HepG2 (cell line): ENCODE measurements at regions not wholly inside any gene's neighbourhood (a gene's known extent, or its start where the extent isn't known, plus 50 kb on each side); places are given as distances from the start of the nearest gene placed in this dataset.

Experiments used
- ATAC-seq: fragments of 200-7000 bp; cut with Tn5 transposase; 3 replicates; pipeline ENCODE4 v1.9.1; 2020; ENCODE audit warnings: mild to moderate bottlenecking, moderate library complexity
- BruUV-seq: library from RNA; stranded (reverse); fragments of 400-500 nt; replicated peaks from 2 replicates; lab custom pipeline; 2021; lab: Mats Ljungman, UMichigan
- CTCF ChIA-PET: fragments of 300-600 bp; formaldehyde crosslinking; extraction: SDS; loops from one replicate; lab custom pipeline; 2021; ENCODE audit warnings: low total read pairs, inconsistent platforms, low intra/inter-chr PET ratio; lab: Yijun Ruan, JAX
- POLR2A ChIA-PET: fragments of 350-600 bp; sonication (Branson Sonifier 250); formaldehyde crosslinking; loops from one replicate; lab custom pipeline; 2020; ENCODE audit warnings: antibody characterized with exemption, inconsistent platforms; lab: Yijun Ruan, JAX
- DNase-seq: peaks from one replicate; pipeline ENCODE4 v3.0.0-alpha.2; 2015; ENCODE audit warnings: low spot score
- FAIRE-seq: peaks from 3 replicates; lab custom pipeline; 2011; peaks lifted over from hg19 to GRCh38; lab: Jason Lieb, UNC
- H2AFZ ChIP-seq: one replicate; pipeline ENCODE4 v1.6.1; 2011; ENCODE audit warnings: low read length, inconsistent platforms
- H3K27ac ChIP-seq: fragments of 300-600 bp; 3 replicates; pipeline ENCODE4 v1.8.0; 2011; ENCODE audit warnings: mixed run types, mild to moderate bottlenecking, mixed read lengths, low read length, inconsistent platforms; ENCODE audit not compliant: insufficient read depth; ENCODE audit errors: extremely low read length
- H3K27me3 ChIP-seq, 2 experiments: fragments of 200-600 bp in 1 of 2; 2 replicates in 1 of 2; 3 replicates in 1 of 2; pipeline versions ENCODE4 v1.6.0 to v1.8.0; 2011; ENCODE audit warnings: low read length in 2 of 2, mild to moderate bottlenecking in 2 of 2, moderate library complexity in 2 of 2, inconsistent platforms in 1 of 2; ENCODE audit not compliant: insufficient read depth in 2 of 2, control insufficient read depth in 1 of 2
- H3K36me3 ChIP-seq, 2 experiments: fragments of 200-600 bp in 1 of 2; replicated peaks in 1 of 2; 2 replicates in 1 of 2; 3 replicates in 1 of 2; pipeline versions ENCODE4 v1.5.1 to v1.8.0; 2011; ENCODE audit warnings: low read length in 2 of 2, inconsistent platforms in 1 of 2; ENCODE audit not compliant: insufficient read depth in 2 of 2, control insufficient read depth in 1 of 2
- H3K4me1 ChIP-seq: 2 replicates; pipeline ENCODE4 v1.5.1; 2012; ENCODE audit warnings: low read length, inconsistent platforms; ENCODE audit not compliant: insufficient read depth
- H3K4me2 ChIP-seq: 2 replicates; pipeline ENCODE4 v1.6.0; 2011; ENCODE audit warnings: low read depth, low read length, inconsistent platforms
- H3K4me3 ChIP-seq, 3 experiments: fragments of 200-600 bp in 1 of 3; sonication (generic), shearing (Covaris generic) in 1 of 3; replicated peaks in 1 of 3; 2 replicates each; pipeline ENCODE4 v1.5.1; 2011 to 2016; ENCODE audit warnings: low read length in 3 of 3, inconsistent platforms in 2 of 3, low read depth in 2 of 3, mild to moderate bottlenecking in 2 of 3, control low read depth in 1 of 3, mixed read lengths in 1 of 3; ENCODE audit not compliant: insufficient read depth in 1 of 3
- H3K79me2 ChIP-seq: one replicate; pipeline ENCODE4 v1.6.1; 2011; ENCODE audit warnings: low read length, inconsistent platforms; ENCODE audit not compliant: insufficient read depth
- H3K9ac ChIP-seq: 2 replicates; pipeline ENCODE4 v1.6.0; 2011; ENCODE audit warnings: mild to moderate bottlenecking, low read depth, low read length, inconsistent platforms; ENCODE audit not compliant: insufficient read depth
- H3K9me3 ChIP-seq: 2 replicates; pipeline ENCODE4 v1.5.1; 2012; ENCODE audit warnings: mild to moderate bottlenecking, low read length
- H4K20me1 ChIP-seq: 2 replicates; pipeline ENCODE4 v1.6.0; 2011; ENCODE audit warnings: inconsistent platforms, mild to moderate bottlenecking, low read length, moderate library complexity; ENCODE audit not compliant: insufficient read depth
- AHR ChIP-seq: IDR thresholded peaks from 2 replicates; pipeline ENCODE4 v1.6.1; 2018; ENCODE audit warnings: missing genetic modification reagents, missing compliant biosample characterization
- BCL3 ChIP-seq: sonication (generic); formaldehyde crosslinking; IDR thresholded peaks from 2 replicates; pipeline ENCODE4 v1.5.1; 2020; ENCODE audit warnings: mild to moderate bottlenecking, missing genetic modification reagents, moderate library complexity
- MNT ChIP-seq: fragments of 450-650 bp; IDR thresholded peaks from 2 replicates; pipeline ENCODE4 v1.6.1; 2016
- NFKB2 ChIP-seq: sonication (generic); formaldehyde crosslinking; IDR thresholded peaks from 2 replicates; pipeline ENCODE4 v1.4.0; 2020; ENCODE audit warnings: missing genetic modification reagents, borderline replicate concordance
- NKX3-1 ChIP-seq: sonication (generic); formaldehyde crosslinking; IDR thresholded peaks from 2 replicates; pipeline ENCODE4 v1.5.0; 2020; ENCODE audit warnings: missing genetic modification reagents
- POLR2G ChIP-seq: fragments of 200-400 bp; formaldehyde crosslinking; IDR thresholded peaks from 2 replicates; pipeline ENCODE4 v1.6.1; 2018; ENCODE audit warnings: mild to moderate bottlenecking, low read depth, low read length, moderate library complexity
- TAF15 ChIP-seq: fragments of 200-400 bp; formaldehyde crosslinking; IDR thresholded peaks from one replicate; pipeline ENCODE4 v1.6.1; 2018; ENCODE audit warnings: mild to moderate bottlenecking, low read depth, low read length; ENCODE audit not compliant: poor library complexity, severe bottlenecking
- UBTF ChIP-seq: sonication (generic); formaldehyde crosslinking; IDR thresholded peaks from 2 replicates; pipeline ENCODE4 v1.4.0; 2020; ENCODE audit warnings: mild to moderate bottlenecking, missing genetic modification reagents
- ZNF790 ChIP-seq: sonication (generic); formaldehyde crosslinking; IDR thresholded peaks from 2 replicates; pipeline ENCODE4 v1.8.0; 2022; ENCODE audit warnings: missing genetic modification reagents, mild to moderate bottlenecking, borderline replicate concordance
- WGBS: methylation state at CpG from one replicate; pipeline ENCODE4 v1.1.6; 2017; ENCODE audit warnings: low lambda C conversion rate; 5-methylcytosine and 5-hydroxymethylcytosine counted together
- in situ Hi-C: cut with HindIII; loops from 2 replicates; pipeline ENCODE4 v1.10.0; 2017; ENCODE audit warnings: low pct_unique_long_range_greater_than_20kb; ENCODE audit not compliant: extremely low pct_ligation_motif_present
- intact Hi-C: fragments of 100-400 bp; cut with micrococcal nuclease; formaldehyde crosslinking; loops from one replicate; pipeline ENCODE4 v1.10.0; 2022; ENCODE audit not compliant: unreplicated experiment
- TF ChIP-seq, protein P1 (sequence below): sonication (generic); formaldehyde crosslinking; IDR thresholded peaks from 2 replicates; pipeline ENCODE4 v1.4.0; 2020; ENCODE audit warnings: missing genetic modification reagents, mild to moderate bottlenecking, borderline replicate concordance

DNA sequence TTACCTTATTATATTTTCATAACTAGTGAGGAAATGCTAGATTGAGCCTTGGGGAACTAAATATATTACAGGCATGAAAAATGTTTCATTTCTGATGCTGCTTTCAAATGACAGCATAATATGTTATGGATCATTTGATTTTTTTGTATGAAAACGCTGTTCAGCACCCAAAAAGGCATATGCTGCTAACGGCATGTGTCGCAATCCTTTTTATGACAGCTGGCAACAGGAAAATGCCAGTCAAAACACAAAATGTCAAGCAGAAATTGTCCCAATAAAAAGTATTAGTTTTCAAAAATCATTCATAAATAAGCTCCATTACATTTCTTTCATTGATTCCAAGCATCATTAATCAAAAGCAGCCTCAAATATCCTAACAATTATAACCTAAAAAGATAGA, 1244.5 kb downstream of the PCDH7 start:
- Histone ChIP-seq H2AFZ (no peak overlapping the region), H4K20me1 (no peaks in the 10 kb centered on the region), H3K27me3 (no peaks in the 10 kb centered on the region), H3K79me2 (no peaks in the 10 kb centered on the region), H3K27ac (no peak overlapping the region), H3K9me3 (peaks cover 12% of the 10 kb centered on the region), H3K4me3 (no peak overlapping the region), H3K4me2 (no peak overlapping the region), H3K36me3 (no peaks in the 10 kb centered on the region), H3K9ac (no peak overlapping the region), H3K4me1 (no peaks in the 10 kb centered on the region)
- in situ Hi-C loops = no loop called here
- 22% methylated on average over 3 of the region's 3 CpGs for WGBS
- no TSS peak for BruUV-seq
- ATAC-seq (no peak), FAIRE-seq (no peak), DNase-seq (no peak)
- CTCF ChIA-PET = no interaction called here
- POLR2A ChIA-PET = no interaction called here
- intact Hi-C loops = no loop called here
- TF ChIP-seq NKX3-1 (CRISPR knock-in tag) = no peak
- TF ChIP-seq AHR (CRISPR knock-in tag) = no peak

- in situ Hi-C loops = no loop called here
- no peak overlapping the region for H3K9ac ChIP-seq
- intact Hi-C loops = no loop called here
- 0% methylated on average over 2 of the region's 2 CpGs for WGBS
- H3K9me3 ChIP-seq = 0 out of 2 replicates have a peak, but pooled peaks cover 4% of the 10 kb centered on the region
- no peaks in the 10 kb centered on the region for H4K20me1 ChIP-seq
- H3K4me2 ChIP-seq = no peak overlapping the region
- ChIA-PET POLR2A (no interaction called here), CTCF (no interaction called here)
- no peaks in the 10 kb centered on the region for H3K79me2 ChIP-seq
- H3K36me3 ChIP-seq = no peaks in the 10 kb centered on the region
- H3K4me3 ChIP-seq = no peak overlapping the region
- H3K4me1 ChIP-seq = no peaks in the 10 kb centered on the region
- H2AFZ ChIP-seq = no peak overlapping the region
- H3K27me3 ChIP-seq = no peaks in the 10 kb centered on the region
- ATAC-seq = no peak
- H3K27ac ChIP-seq = no peak overlapping the region
- BruUV-seq = no TSS peak
- FAIRE-seq = no peak
- no peak for DNase-seq
- TF ChIP-seq BCL3 (no peak), NFKB2 (CRISPR knock-in tag) (no peak), POLR2G (no peak), ZNF790 (CRISPR knock-in tag) (no peak), MNT (no peak), TAF15 (no peak), UBTF (CRISPR knock-in tag) (no peak)
- TF ChIP-seq, protein P1, sequence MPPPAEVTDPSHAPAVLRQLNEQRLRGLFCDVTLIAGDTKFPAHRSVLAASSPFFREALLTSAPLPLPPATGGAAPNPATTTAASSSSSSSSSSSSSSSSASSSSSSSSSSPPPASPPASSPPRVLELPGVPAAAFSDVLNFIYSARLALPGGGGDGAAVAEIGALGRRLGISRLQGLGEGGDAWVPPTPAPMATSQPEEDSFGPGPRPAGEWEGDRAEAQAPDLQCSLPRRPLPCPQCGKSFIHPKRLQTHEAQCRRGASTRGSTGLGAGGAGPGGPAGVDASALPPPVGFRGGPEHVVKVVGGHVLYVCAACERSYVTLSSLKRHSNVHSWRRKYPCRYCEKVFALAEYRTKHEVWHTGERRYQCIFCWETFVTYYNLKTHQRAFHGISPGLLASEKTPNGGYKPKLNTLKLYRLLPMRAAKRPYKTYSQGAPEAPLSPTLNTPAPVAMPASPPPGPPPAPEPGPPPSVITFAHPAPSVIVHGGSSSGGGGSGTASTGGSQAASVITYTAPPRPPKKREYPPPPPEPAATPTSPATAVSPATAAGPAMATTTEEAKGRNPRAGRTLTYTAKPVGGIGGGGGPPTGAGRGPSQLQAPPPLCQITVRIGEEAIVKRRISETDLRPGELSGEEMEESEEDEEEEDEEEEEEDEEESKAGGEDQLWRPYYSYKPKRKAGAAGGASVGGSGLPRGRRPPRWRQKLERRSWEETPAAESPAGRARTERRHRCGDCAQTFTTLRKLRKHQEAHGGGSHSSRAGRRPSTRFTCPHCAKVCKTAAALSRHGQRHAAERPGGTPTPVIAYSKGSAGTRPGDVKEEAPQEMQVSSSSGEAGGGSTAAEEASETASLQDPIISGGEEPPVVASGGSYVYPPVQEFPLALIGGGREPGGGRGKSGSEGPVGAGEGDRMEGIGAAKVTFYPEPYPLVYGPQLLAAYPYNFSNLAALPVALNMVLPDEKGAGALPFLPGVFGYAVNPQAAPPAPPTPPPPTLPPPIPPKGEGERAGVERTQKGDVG (CRISPR knock-in tag) = no peak
Observed at GRCh38 chr4:31968842-31969241, 1248.7 kb downstream of the PCDH7 start.
